ENCODE measurements at regions not wholly inside any gene's neighbourhood (a gene's known extent, or its start where the extent isn't known, plus 50 kb on each side); places are given as distances from the start of the nearest gene placed in this dataset.

DNA sequence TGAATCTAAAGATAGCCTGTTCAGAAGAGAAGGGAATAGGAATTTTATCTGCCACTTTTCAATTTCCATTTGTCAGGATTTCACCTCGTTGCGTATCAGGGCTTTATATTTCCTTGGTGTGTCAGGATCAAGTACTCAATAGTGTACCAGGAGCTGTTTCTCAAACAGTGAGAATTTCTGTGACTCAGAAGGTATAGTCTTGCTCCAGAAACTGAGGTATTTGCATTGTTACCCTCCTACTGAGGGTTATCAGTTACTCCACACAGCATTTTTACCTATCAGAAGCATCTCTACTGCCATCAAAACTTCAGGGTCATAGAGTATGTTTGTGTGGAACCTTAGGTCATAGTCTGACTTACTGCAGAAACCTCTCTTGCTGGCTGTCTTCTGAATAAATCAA is 271.7 kb upstream of the EDNRB start:
- no peak for TF ChIP-seq CTCF (IDR thresholded peaks at IDR 0.05)
- no peak for DNase-seq (ENCODE audit: low spot score)
- Histone ChIP-seq H3K27ac (no peak overlapping the region), H3K4me3 (no peak overlapping the region)

DNA sequence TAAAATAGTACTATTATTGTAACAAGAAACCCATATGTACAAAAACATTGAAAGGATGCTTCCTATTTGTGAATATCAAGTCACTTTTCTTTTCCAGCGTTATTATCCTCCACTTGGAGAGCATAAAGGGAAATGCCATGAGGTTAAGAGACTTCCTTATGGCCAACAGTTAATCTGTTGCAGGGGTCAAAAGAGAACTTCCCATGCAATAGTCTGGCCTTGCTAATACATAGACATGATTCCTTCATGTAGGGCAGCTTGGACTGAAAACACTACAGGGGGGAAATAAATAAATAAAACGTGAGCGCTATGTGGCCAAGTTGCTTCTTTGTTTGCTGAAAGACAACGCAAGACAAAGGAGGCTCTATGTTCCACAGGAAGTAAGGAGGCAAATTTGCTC is 269.1 kb upstream of the EDNRB start:
- Histone ChIP-seq H3K27ac (no peak overlapping the region), H3K4me3 (no peak overlapping the region)
- no peak for DNase-seq (ENCODE audit: low spot score)
- no peak for TF ChIP-seq CTCF (IDR thresholded peaks at IDR 0.05)

GRCh38 chr13:78185700-78186099 is 267.1 kb upstream of the EDNRB start:
- H3K4me3 ChIP-seq = no peak overlapping the region
- no peak for TF ChIP-seq CTCF (IDR thresholded peaks at IDR 0.05)
- H3K27ac ChIP-seq = no peak overlapping the region
- no peak for DNase-seq (ENCODE audit: low spot score)

- no peak overlapping the region for H3K4me3 ChIP-seq
- H3K27ac ChIP-seq = no peak overlapping the region
- TF ChIP-seq CTCF (IDR thresholded peaks at IDR 0.05) = no peak
- DNase-seq (ENCODE audit: low spot score) = no peak
These were observed 265.1 kb upstream of the EDNRB start for GRCh38 chr13:78183732-78184131.

DNA sequence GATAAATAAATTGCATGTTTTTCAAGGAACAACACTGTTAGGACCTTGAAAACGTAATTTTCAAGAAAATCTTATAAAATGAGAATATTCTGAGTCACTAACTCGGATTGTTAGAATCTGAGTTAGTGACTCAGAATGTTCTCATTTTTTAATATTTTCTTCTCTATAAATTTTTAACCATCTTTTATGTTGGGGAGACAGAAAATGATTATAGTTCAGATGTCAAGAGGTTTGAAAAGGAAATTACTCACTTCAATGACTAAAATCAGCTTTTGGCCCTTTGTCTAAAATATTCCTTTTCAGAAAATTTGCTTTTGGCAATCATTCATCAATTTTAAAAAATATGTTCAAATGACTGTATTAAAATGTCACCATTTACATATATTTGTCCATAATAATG is 264.2 kb upstream of the EDNRB start:
- DNase-seq (ENCODE audit: low spot score) = no peak
- no peak overlapping the region for H3K4me3 ChIP-seq
- no peak overlapping the region for H3K27ac ChIP-seq
- no peak for TF ChIP-seq CTCF (IDR thresholded peaks at IDR 0.05)

DNA sequence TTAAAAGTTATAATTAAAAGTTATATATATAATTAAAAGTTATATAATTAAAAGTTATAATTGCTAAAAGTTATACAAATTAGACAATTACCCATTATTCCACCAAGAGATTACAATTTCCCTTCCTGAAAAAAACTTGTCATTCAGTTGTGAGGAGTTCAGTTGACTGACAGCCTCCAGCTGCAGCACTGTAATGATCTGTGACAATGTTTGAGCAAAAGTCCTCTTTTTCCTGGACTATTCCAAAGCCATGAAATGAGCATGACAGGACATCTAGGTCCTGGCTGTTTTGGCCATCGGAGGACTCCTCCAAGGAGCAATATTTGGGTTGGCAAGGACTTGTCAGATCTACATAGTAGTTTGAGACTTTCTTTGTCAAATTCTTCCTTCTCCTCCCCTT is 258.7 kb upstream of the EDNRB start:
- H3K27ac ChIP-seq = no peak overlapping the region
- no peak for DNase-seq (ENCODE audit: low spot score)
- TF ChIP-seq CTCF (IDR thresholded peaks at IDR 0.05) = no peak

GRCh38 chr13:78176880-78177279 is 258.2 kb upstream of the EDNRB start:
- no peak overlapping the region for H3K27ac ChIP-seq
- TF ChIP-seq CTCF (IDR thresholded peaks at IDR 0.05) = no peak
- DNase-seq (ENCODE audit: low spot score) = no peak
- H3K4me3 ChIP-seq = no peak overlapping the region

More for the DNA sequence above, 258.7 kb upstream of the EDNRB start:
- H3K4me3 ChIP-seq = no peak overlapping the region
